PC-3 (cell line): ENCODE measurements at regions not wholly inside any gene's neighbourhood (a gene's known extent, or its start where the extent isn't known, plus 50 kb on each side); places are given as distances from the start of the nearest gene placed in this dataset.

ENCODE experiments used
- CTCF ChIP-seq: fragments of 300-600 bp; sonication (generic); conservative IDR thresholded peaks from 2 replicates; pipeline ENCODE4 v1.5.1; 2017; ENCODE audit warnings: antibody characterized with exemption, low read depth, mild to moderate bottlenecking, low read length
- EZH2phosphoT487 ChIP-seq: fragments of 300-600 bp; sonication (generic); IDR thresholded peaks from 2 replicates; pipeline ENCODE4 v1.6.1; 2018; ENCODE audit warnings: mild to moderate bottlenecking, antibody characterized with exemption, low read length, borderline replicate concordance

DNA sequence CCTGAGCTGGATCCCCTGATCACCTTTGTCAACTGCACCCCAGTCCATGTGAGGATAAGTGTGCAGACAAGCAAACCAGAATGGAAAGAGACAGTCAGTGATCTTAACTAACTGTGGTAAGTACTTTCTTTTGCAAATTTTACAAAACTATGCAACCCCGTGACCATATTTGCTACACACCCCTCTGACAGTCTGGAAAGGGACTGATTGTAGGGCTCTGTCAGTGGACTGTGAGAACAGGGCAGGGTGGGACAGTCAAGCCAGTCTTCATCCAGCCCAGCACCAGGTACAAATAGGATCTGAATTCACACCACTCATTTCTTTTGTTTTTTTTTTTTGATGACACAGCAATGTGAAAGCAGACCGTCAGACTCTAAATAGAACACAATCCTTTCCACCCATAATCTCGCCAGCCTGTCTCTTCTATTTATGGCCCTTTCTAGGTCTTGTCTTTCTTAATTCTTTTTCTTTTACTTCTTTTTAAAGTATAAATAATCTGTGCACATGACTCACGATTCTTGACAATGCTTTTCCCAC is 165.6 kb downstream of the ARL6IP6 start:
- no peak for TF ChIP-seq CTCF
- TF ChIP-seq EZH2phosphoT487, result no peak
